SU-DHL-6 (cell line): ENCODE measurements at regions not wholly inside any gene's neighbourhood (a gene's known extent, or its start where the extent isn't known, plus 50 kb on each side); places are given as distances from the start of the nearest gene placed in this dataset.

Source experiments
- H2AFZ ChIP-seq: fragments of 200-600 bp; sonication (generic); 2 replicates; pipeline ENCODE4 v1.6.1; 2014; ENCODE audit warnings: low read depth, mild to moderate bottlenecking, moderate library complexity, mixed read lengths, antibody characterized with exemption, low read length; ENCODE audit not compliant: severe bottlenecking
- H3F3A ChIP-seq: fragments of 200-600 bp; shearing (Covaris generic); 2 replicates; pipeline ENCODE4 v1.6.0; 2016; ENCODE audit warnings: antibody characterized with exemption, mild to moderate bottlenecking; ENCODE audit not compliant: insufficient read depth
- H3K27ac ChIP-seq: fragments of 200-600 bp; sonication (generic); 2 replicates; pipeline ENCODE4 v1.5.1; 2016; ENCODE audit warnings: low read depth, mild to moderate bottlenecking, low read length, moderate library complexity, mixed read lengths
- H3K27me3 ChIP-seq: fragments of 200-600 bp; sonication (generic), shearing (Covaris generic); 2 replicates; pipeline ENCODE4 v1.6.0; 2014; ENCODE audit warnings: mild to moderate bottlenecking, low read length
- H3K36me3 ChIP-seq: fragments of 200-600 bp; sonication (generic); 2 replicates; pipeline ENCODE4 v1.6.1; 2014; ENCODE audit warnings: mild to moderate bottlenecking, low read length, mixed read lengths
- H3K4me2 ChIP-seq: fragments of 300-600, 200-600 bp; shearing (Covaris generic), sonication (generic); 2 replicates; pipeline ENCODE4 v1.6.0; 2014; ENCODE audit warnings: low read length, low read depth, mild to moderate bottlenecking; ENCODE audit not compliant: poor library complexity, severe bottlenecking
- H3K4me3 ChIP-seq: fragments of 200-600 bp; sonication (generic); 2 replicates; pipeline ENCODE4 v1.5.1; 2014; ENCODE audit warnings: antibody characterized with exemption, low read length, mild to moderate bottlenecking, mixed read lengths; ENCODE audit not compliant: insufficient read depth, poor library complexity, severe bottlenecking
- H3K79me2 ChIP-seq: fragments of 200-600 bp; sonication (generic); 2 replicates; pipeline ENCODE4 v1.6.1; 2014; ENCODE audit warnings: mild to moderate bottlenecking, low read length, moderate library complexity; ENCODE audit not compliant: insufficient read depth
- H3K9ac ChIP-seq: fragments of 200-600 bp; sonication (generic); 2 replicates; pipeline ENCODE4 v1.7.0; 2014; ENCODE audit warnings: mild to moderate bottlenecking, low read length
- H3K9me2 ChIP-seq: fragments of 200-600 bp; sonication (generic); replicated peaks from 2 replicates; pipeline ENCODE4 v1.6.1; 2014; ENCODE audit warnings: low read length; ENCODE audit not compliant: insufficient read depth
- H3K9me3 ChIP-seq: fragments of 200-600 bp; sonication (generic); 2 replicates; pipeline ENCODE4 v1.6.1; 2014; ENCODE audit warnings: low read length, mixed read lengths; ENCODE audit not compliant: insufficient read depth
- H4K20me1 ChIP-seq: fragments of 200-600 bp; sonication (generic); 2 replicates; pipeline ENCODE4 v1.6.1; 2014; ENCODE audit warnings: low read depth, mild to moderate bottlenecking, antibody characterized with exemption, low read length, moderate library complexity, mixed read lengths
- CTCF ChIP-seq: fragments of 200-600 bp; sonication (generic); IDR thresholded peaks from one replicate; pipeline ENCODE4 v1.5.1; 2017; ENCODE audit warnings: antibody characterized with exemption, mild to moderate bottlenecking, low read length, moderate library complexity; ENCODE audit not compliant: insufficient read depth, poor library complexity, severe bottlenecking
- EZH2phosphoT487 ChIP-seq: fragments of 200-600 bp; sonication (generic), shearing (Covaris generic); conservative IDR thresholded peaks from 2 replicates; pipeline ENCODE4 v1.6.1; 2018; ENCODE audit warnings: mild to moderate bottlenecking, antibody characterized with exemption, low read length, moderate library complexity, mixed read lengths

- Histone ChIP-seq H3K9me2 (no peaks in the 10 kb centered on the region; the same call in 1 of the 2 replicates), H4K20me1 (no peaks in the 10 kb centered on the region), H3K4me2 (no peak overlapping the region), H3K27me3 (no peaks in the 10 kb centered on the region), H2AFZ (no peak overlapping the region), H3K79me2 (no peaks in the 10 kb centered on the region), H3K36me3 (no peaks in the 10 kb centered on the region), H3F3A (no peaks in the 10 kb centered on the region), H3K4me3 (no peak overlapping the region), H3K27ac (no peak overlapping the region), H3K9ac (no peak overlapping the region), H3K9me3 (no peaks in the 10 kb centered on the region)
- no peak for TF ChIP-seq EZH2phosphoT487
- no peak for TF ChIP-seq CTCF
Measured at GRCh38 chr10:44118500-44118899, 266.4 kb downstream of the CXCL12 start.

DNA sequence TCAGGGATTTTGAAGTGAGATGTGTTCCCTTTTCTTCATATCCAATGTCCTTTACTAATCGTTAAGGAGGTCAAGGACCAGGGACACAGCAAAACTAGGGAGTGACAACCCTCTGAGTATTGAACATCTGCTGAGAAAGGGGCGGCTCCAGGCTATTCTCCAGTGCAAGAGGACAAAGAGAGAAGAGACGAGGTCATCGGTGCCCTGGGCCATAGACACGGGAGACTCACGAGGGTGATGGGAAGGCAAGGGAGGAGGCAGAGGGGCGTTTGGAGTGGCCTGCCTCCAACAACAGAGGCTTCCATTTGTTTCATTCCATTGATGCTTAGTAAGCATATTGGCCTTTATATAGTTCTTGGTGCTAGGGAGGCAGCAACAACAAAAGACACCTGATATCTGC is 268.4 kb downstream of the CXCL12 start:
- TF ChIP-seq EZH2phosphoT487 (no peak), CTCF (no peak)
- no peaks in the 10 kb centered on the region for H3K9me3 ChIP-seq
- H3K9me2 ChIP-seq, result no peaks in the 10 kb centered on the region; the same call in 1 of the 2 replicates
- no peaks in the 10 kb centered on the region for H3F3A ChIP-seq
- H3K9ac ChIP-seq, result no peak overlapping the region
- H3K27ac ChIP-seq, result no peak overlapping the region
- H3K27me3 ChIP-seq, result no peaks in the 10 kb centered on the region
- no peak overlapping the region for H3K4me3 ChIP-seq
- H3K36me3 ChIP-seq, result no peaks in the 10 kb centered on the region
- H2AFZ ChIP-seq, result no peak overlapping the region
- no peaks in the 10 kb centered on the region for H4K20me1 ChIP-seq
- H3K79me2 ChIP-seq, result no peaks in the 10 kb centered on the region
- H3K4me2 ChIP-seq, result no peak overlapping the region

GRCh38 chr10:44115516-44115915 is 269.4 kb downstream of the CXCL12 start:
- Histone ChIP-seq H2AFZ (no peak overlapping the region), H3K36me3 (no peaks in the 10 kb centered on the region), H4K20me1 (no peaks in the 10 kb centered on the region), H3K9me2 (no peaks in the 10 kb centered on the region; the same call in 1 of the 2 replicates), H3K4me3 (no peak overlapping the region), H3K4me2 (no peak overlapping the region), H3K9ac (no peak overlapping the region), H3F3A (no peaks in the 10 kb centered on the region), H3K27me3 (no peaks in the 10 kb centered on the region), H3K27ac (no peak overlapping the region), H3K79me2 (no peaks in the 10 kb centered on the region), H3K9me3 (no peaks in the 10 kb centered on the region)
- TF ChIP-seq EZH2phosphoT487 (no peak), CTCF (no peak)

- Histone ChIP-seq H3K9me3 (no peaks in the 10 kb centered on the region), H3F3A (no peaks in the 10 kb centered on the region), H3K4me2 (no peak overlapping the region)
Measured at GRCh38 chr10:44114441-44114840, 270.5 kb downstream of the CXCL12 start.

More at GRCh38 chr10:44114441-44114840, 270.5 kb downstream of the CXCL12 start:
- Histone ChIP-seq H2AFZ (no peak overlapping the region), H3K9me2 (no peaks in the 10 kb centered on the region; the same call in 1 of the 2 replicates), H3K36me3 (no peaks in the 10 kb centered on the region), H3K27me3 (no peaks in the 10 kb centered on the region), H3K4me3 (no peak overlapping the region), H3K79me2 (no peaks in the 10 kb centered on the region), H4K20me1 (no peaks in the 10 kb centered on the region), H3K27ac (no peak overlapping the region), H3K9ac (no peak overlapping the region)
- TF ChIP-seq CTCF (no peak), EZH2phosphoT487 (no peak)
